ENCODE measurements at regions not wholly inside any gene's neighbourhood (a gene's known extent, or its start where the extent isn't known, plus 50 kb on each side); places are given as distances from the start of the nearest gene placed in this dataset.
A peak's percentile ranks its signal among the peaks of the same experiment; 100 is the strongest.
"Not testable (repeated sequence)": the region's sequence is repeated elsewhere in the genome, so short reads cannot be mapped to it uniquely, and the experiment has no call there.

- no peak for DNase-seq
These were observed 1013.9 kb downstream of the EFNA5 start for GRCh38 chr5:106656821-106657220.

- no peak for DNase-seq
These were observed 1021.7 kb downstream of the EFNA5 start for GRCh38 chr5:106649031-106649430.

- no peak for DNase-seq
These were observed 1022.3 kb downstream of the EFNA5 start for GRCh38 chr5:106648401-106648800.

- DNase-seq: no peak
These were observed 1024.6 kb downstream of the EFNA5 start for GRCh38 chr5:106646106-106646505.

GRCh38 chr5:106640511-106640910 is 1030.2 kb downstream of the EFNA5 start:
- DNase-seq: no peak

- DNase-seq: no peak
These were observed 1031.2 kb downstream of the EFNA5 start for GRCh38 chr5:106639488-106639887.

- DNase-seq: no peak
These were observed 1033.5 kb downstream of the EFNA5 start for GRCh38 chr5:106637275-106637674.

- DNase-seq: no peak
These were observed 1036.4 kb downstream of the EFNA5 start for GRCh38 chr5:106634375-106634774.

- no peak for DNase-seq
These were observed 1036.9 kb downstream of the EFNA5 start for GRCh38 chr5:106633825-106634224.

- not testable (repeated sequence) for DNase-seq
These were observed 1042.3 kb downstream of the EFNA5 start for GRCh38 chr5:106628456-106628855.

GRCh38 chr5:106610041-106610440 is 1060.7 kb downstream of the EFNA5 start:
- no peak for DNase-seq

GRCh38 chr5:106601620-106602019 is 1069.1 kb downstream of the EFNA5 start:
- peak; percentile 18 for DNase-seq

GRCh38 chr5:106600803-106601202 is 1069.9 kb downstream of the EFNA5 start:
- DNase-seq: no peak

- DNase-seq: no peak
These were observed 1074.9 kb downstream of the EFNA5 start for GRCh38 chr5:106595864-106596263.

- no peak for DNase-seq
These were observed 1086.5 kb downstream of the EFNA5 start for GRCh38 chr5:106584268-106584667.

- DNase-seq: no peak
These were observed 1092.0 kb downstream of the EFNA5 start for GRCh38 chr5:106578736-106579135.

GRCh38 chr5:106574820-106575219 is 1095.9 kb downstream of the EFNA5 start:
- no peak for DNase-seq

GRCh38 chr5:106566031-106566430 is 1104.7 kb downstream of the EFNA5 start:
- no peak for DNase-seq

GRCh38 chr5:106545325-106545724 is 1125.4 kb downstream of the EFNA5 start:
- DNase-seq: no peak

- no peak for DNase-seq
These were observed 1127.4 kb downstream of the EFNA5 start for GRCh38 chr5:106543330-106543729.

- no peak for DNase-seq
These were observed 1140.6 kb downstream of the EFNA5 start for GRCh38 chr5:106530150-106530549.

- DNase-seq: no peak
These were observed 1145.3 kb downstream of the EFNA5 start for GRCh38 chr5:106525438-106525837.

- no peak for DNase-seq
These were observed 1146.9 kb downstream of the EFNA5 start for GRCh38 chr5:106523852-106524251.

- no peak for DNase-seq
These were observed 1148.4 kb downstream of the EFNA5 start for GRCh38 chr5:106522296-106522695.

GRCh38 chr5:106521701-106522100 is 1149.0 kb downstream of the EFNA5 start:
- DNase-seq: no peak

GRCh38 chr5:106510321-106510720 is 1160.4 kb downstream of the EFNA5 start:
- no peak for DNase-seq

Data from NCI-H510A treated with DMSO at 0.1 percent for 48 hours (cell line).